ENCODE measurements at regions not wholly inside any gene's neighbourhood (a gene's known extent, or its start where the extent isn't known, plus 50 kb on each side); places are given as distances from the start of the nearest gene placed in this dataset.

DNA sequence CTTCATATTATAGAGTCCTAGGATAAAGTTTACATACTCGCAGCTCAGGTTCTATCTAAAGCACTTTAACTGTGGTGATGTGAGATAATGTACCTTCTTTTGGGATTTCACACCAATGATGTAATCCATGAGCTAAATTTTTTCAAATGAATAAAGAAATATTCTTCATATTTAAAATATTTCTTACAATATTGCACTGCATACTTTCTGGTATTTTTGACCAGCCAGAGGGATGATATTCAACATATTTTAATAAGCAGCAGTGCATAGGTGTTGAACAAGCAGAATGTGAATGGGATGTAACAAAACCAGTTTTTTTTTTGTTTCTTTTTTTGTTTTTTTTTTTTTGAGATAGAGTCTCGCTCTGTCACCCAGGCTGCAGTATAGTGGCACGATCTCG lies 73.2 kb upstream of the TRIM24 start:
- peaks cover 5% of the 10 kb centered on the region for H3K4me1 ChIP-seq
- DNase-seq, result no peak
- no peaks in the 10 kb centered on the region for H3K36me3 ChIP-seq (replicated peaks in 1 of 2; ENCODE audit: insufficient read depth in 1 of 2, low read depth in 2 of 2)
- no peaks in the 10 kb centered on the region for H3K27me3 ChIP-seq
- no peak overlapping the region for H3K4me3 ChIP-seq
- H3K27ac ChIP-seq, result no peak overlapping the region
- ATAC-seq, result no peak
- WGBS, 2 donors, result 94 to 95% methylated on average over 4 of the region's 4 CpGs
- intact Hi-C loops (cut with DNase I), result no loop called here
- no peaks in the 10 kb centered on the region for H3K9me3 ChIP-seq
- TF ChIP-seq POLR2A (IDR thresholded peaks at IDR 0.05), result no peak
- TF ChIP-seq, protein P1, sequence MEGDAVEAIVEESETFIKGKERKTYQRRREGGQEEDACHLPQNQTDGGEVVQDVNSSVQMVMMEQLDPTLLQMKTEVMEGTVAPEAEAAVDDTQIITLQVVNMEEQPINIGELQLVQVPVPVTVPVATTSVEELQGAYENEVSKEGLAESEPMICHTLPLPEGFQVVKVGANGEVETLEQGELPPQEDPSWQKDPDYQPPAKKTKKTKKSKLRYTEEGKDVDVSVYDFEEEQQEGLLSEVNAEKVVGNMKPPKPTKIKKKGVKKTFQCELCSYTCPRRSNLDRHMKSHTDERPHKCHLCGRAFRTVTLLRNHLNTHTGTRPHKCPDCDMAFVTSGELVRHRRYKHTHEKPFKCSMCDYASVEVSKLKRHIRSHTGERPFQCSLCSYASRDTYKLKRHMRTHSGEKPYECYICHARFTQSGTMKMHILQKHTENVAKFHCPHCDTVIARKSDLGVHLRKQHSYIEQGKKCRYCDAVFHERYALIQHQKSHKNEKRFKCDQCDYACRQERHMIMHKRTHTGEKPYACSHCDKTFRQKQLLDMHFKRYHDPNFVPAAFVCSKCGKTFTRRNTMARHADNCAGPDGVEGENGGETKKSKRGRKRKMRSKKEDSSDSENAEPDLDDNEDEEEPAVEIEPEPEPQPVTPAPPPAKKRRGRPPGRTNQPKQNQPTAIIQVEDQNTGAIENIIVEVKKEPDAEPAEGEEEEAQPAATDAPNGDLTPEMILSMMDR (IDR thresholded peaks at IDR 0.05), result no peak

DNA sequence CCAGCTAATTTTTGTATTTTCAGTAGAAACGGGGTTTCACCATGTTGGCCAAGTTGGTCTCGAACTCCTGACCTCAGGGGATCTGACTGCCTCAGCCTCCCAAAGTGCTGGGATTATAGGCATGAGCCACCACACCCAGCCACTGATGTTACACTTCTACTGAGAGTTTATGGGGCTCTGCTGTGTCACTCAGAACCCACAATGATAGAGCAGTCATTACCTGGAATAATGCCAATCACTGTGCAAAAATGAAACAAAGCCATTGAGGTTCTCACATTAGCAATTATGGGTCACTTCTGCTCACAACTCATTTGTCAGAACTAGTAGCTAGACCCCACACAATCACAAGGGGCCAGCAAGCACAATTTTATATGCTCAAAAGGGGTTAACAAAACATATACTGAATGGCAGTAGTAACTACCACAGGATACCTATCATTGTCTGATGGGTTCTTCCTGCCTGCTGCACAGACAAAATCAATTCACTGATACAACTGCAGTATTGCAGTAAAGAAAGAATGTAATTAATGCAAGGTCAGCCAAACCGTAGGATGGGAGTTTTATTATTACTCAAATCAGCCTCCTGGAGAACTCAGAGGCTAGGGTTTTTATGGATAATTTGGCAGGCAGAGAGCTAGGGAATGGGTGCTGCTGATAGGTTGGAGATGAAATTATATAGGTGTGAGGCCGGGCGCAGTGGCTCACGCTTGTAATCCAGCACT lies 72.1 kb upstream of the TRIM24 start:
- DNase-seq, result no peak
- intact Hi-C loops (cut with DNase I), result no loop called here
- H3K27me3 ChIP-seq, result no peaks in the 10 kb centered on the region
- no peak overlapping the region for H3K4me3 ChIP-seq
- WGBS, 2 donors, result 94% methylated on average over 6 of the region's 6 CpGs
- H3K27ac ChIP-seq, result no peak overlapping the region
- H3K36me3 ChIP-seq (replicated peaks in 1 of 2; ENCODE audit: insufficient read depth in 1 of 2, low read depth in 2 of 2), result no peaks in the 10 kb centered on the region
- no peak for ATAC-seq
- H3K4me1 ChIP-seq, result peaks cover 5% of the 10 kb centered on the region
- H3K9me3 ChIP-seq, result no peaks in the 10 kb centered on the region
- no peak for TF ChIP-seq POLR2A (IDR thresholded peaks at IDR 0.05)
- TF ChIP-seq, protein P1 (IDR thresholded peaks at IDR 0.05), result no peak

DNA sequence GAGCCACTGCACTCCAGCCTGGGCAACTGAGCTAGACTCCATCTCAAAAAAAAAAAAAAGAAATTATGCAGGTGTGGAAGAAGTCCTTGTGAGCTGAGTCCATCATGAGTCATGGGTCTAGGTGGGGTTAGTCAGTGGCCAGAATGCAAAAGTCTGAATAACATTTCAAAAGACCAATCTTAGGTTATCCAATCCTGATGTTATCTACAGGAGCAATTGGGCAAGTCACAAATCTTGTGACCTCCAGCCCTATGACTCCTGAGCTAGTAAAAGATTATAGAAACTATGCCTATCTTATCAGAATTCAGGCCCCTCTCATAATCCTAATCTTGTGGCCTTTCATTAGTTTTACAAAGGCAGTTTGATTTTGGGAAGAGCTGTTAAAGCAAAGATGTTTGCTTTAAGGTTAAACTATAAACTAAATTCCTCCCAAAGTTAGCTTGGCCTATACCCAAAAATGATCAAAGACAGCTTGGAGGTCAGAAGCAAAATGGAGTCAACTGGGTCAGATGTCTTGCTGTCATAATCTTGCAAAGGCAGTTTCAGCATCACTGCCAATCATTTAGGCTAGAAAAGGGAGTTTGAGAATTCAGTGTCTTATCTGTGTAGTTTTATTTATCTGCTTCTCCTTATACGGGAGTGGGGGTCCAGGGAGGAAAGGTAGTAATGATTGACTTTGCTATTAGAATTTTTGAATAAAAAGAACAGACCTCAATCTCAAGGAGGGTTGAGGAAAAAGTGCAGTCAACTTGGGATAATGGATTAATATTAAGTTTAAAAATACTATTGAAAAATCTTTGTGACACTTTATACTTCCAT lies 71.2 kb upstream of the TRIM24 start:
- Histone ChIP-seq H3K27ac (no peak overlapping the region), H3K27me3 (no peaks in the 10 kb centered on the region), H3K4me1 (peaks cover 5% of the 10 kb centered on the region), H3K4me3 (no peak overlapping the region), H3K9me3 (no peaks in the 10 kb centered on the region), H3K36me3 (replicated peaks in 1 of 2; ENCODE audit: insufficient read depth in 1 of 2, low read depth in 2 of 2) (no peaks in the 10 kb centered on the region)
- DNase-seq (peak in 1 of 4 donors; percentile 36), ATAC-seq (peak; percentile 68)
- intact Hi-C loops (cut with DNase I), result no loop called here
- TF ChIP-seq, protein P1 (IDR thresholded peaks at IDR 0.05), result no peak
- no peak for TF ChIP-seq POLR2A (IDR thresholded peaks at IDR 0.05)
- 0 to 3% methylated on average over 1 of the region's 1 CpG for WGBS, 2 donors

DNA sequence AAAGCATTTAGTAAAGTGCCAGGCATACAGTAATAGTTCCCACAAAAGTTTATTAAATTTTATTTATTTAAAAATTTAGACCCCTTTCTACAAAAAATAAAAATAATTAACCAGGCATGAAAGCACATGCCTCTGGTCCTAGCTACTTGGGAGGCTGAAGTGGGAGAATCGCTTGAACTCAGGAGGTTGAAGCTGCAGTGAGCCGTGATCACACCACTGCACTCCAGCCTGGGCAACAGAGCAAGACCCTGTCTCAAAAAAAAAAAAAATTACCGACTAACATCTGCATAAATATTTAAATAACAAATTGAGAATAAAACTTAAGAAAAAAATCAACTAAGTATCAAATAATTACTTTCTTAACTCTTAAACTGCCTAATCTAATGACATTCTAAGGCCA lies 64.3 kb upstream of the TRIM24 start:
- Histone ChIP-seq H3K4me3 (no peak overlapping the region), H3K27ac (peak overlapping the region in 3 of 4 donors; percentile 39 to 62 (median 48)), H3K4me1 (peaks cover 14% of the 10 kb centered on the region), H3K36me3 (replicated peaks in 1 of 2; ENCODE audit: insufficient read depth in 1 of 2, low read depth in 2 of 2) (no peaks in the 10 kb centered on the region), H3K9me3 (no peaks in the 10 kb centered on the region), H3K27me3 (no peaks in the 10 kb centered on the region)
- TF ChIP-seq POLR2A (IDR thresholded peaks at IDR 0.05), result no peak
- TF ChIP-seq, protein P1 (IDR thresholded peaks at IDR 0.05), result no peak
- intact Hi-C loops (cut with DNase I), result no loop called here
- DNase-seq (no peak), ATAC-seq (no peak)
- 54 to 69% methylated on average over 3 of the region's 3 CpGs for WGBS, 2 donors
